ENCODE measurements at regions not wholly inside any gene's neighbourhood (a gene's known extent, or its start where the extent isn't known, plus 50 kb on each side); places are given as distances from the start of the nearest gene placed in this dataset.

DNA sequence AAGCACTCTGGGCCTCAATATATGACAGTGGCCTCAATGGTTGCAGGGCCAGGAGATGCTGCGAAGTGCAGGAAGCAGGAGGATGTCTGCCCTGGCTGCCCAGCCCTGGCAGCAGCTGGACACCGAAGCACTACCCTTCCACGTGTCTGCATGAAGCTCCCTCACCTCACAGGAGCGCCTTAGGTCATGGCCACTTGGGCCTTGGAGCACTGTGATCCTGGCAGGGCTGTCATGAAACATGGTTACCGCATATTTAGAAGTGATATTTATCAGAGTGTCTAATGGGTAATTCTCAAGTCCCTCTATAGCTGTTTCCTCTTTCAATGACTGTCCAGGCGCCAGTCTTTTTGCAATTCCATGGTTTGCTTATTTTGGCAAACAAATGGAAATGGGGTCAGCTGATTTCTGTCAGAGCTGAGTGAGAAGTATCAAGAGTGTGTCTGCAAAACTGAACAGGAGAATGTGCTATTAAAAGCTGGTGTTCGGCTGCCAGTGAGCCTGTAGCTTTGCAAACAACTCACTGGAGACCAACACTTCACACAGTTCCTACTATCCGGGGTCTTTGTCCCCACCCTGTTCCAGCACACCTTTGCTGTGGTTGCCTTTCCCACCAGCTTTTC lies 285.9 kb downstream of the KIF4B start:
- no peak for TF ChIP-seq POLR2A (IDR thresholded peaks at IDR 0.05; ENCODE audit: low read depth, low read length)
- TF ChIP-seq, protein P1, sequence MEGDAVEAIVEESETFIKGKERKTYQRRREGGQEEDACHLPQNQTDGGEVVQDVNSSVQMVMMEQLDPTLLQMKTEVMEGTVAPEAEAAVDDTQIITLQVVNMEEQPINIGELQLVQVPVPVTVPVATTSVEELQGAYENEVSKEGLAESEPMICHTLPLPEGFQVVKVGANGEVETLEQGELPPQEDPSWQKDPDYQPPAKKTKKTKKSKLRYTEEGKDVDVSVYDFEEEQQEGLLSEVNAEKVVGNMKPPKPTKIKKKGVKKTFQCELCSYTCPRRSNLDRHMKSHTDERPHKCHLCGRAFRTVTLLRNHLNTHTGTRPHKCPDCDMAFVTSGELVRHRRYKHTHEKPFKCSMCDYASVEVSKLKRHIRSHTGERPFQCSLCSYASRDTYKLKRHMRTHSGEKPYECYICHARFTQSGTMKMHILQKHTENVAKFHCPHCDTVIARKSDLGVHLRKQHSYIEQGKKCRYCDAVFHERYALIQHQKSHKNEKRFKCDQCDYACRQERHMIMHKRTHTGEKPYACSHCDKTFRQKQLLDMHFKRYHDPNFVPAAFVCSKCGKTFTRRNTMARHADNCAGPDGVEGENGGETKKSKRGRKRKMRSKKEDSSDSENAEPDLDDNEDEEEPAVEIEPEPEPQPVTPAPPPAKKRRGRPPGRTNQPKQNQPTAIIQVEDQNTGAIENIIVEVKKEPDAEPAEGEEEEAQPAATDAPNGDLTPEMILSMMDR (IDR thresholded peaks at IDR 0.05; ENCODE audit: extremely low read depth in 1 of 2, insufficient read depth in 1 of 2, low read depth in 1 of 2, low read length in 2 of 2) = no peak
- no peak for TF ChIP-seq MYC (IDR thresholded peaks at IDR 0.05; ENCODE audit: low read depth, low read length)
- TF ChIP-seq, protein P2, sequence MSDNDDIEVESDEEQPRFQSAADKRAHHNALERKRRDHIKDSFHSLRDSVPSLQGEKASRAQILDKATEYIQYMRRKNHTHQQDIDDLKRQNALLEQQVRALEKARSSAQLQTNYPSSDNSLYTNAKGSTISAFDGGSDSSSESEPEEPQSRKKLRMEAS (IDR thresholded peaks at IDR 0.05; ENCODE audit: insufficient read depth, insufficient read length) = no peak
- TF ChIP-seq FOS (IDR thresholded peaks at IDR 0.05; ENCODE audit: borderline replicate concordance, insufficient read depth, low read length) = no peak
- no peak for TF ChIP-seq POLR2AphosphoS5 (IDR thresholded peaks at IDR 0.05; ENCODE audit: insufficient read depth, low read depth, low read length)

All from endothelial cell of umbilical vein (primary cell).